Natural killer cell (primary cell): ENCODE measurements at regions not wholly inside any gene's neighbourhood (a gene's known extent, or its start where the extent isn't known, plus 50 kb on each side); places are given as distances from the start of the nearest gene placed in this dataset.

ENCODE experiments used
- ATAC-seq, 3 donors: fragments of 150-1000 bp in 2 of 3; fragments of 200-7000 bp in 1 of 3; cut with Tn5 transposase; 1 replicate in 1 of 3; 2 replicates in 2 of 3; pipeline ENCODE4 v1.10.0; 2021; ENCODE audit warnings: mild to moderate bottlenecking in 2 of 3, moderate library complexity in 2 of 3
- DNase-seq, 2 donors: peaks; one replicate each; pipeline versions ENCODE4 v3.0.0 to v3.0.0-alpha.2; 2013 to 2021; ENCODE audit warnings: mixed read lengths in 1 of 2
- H3K27ac ChIP-seq: one replicate; pipeline ENCODE4 v1.5.1; 2013; ENCODE audit warnings: mild to moderate bottlenecking, low read length
- H3K27me3 ChIP-seq: one replicate; pipeline ENCODE4 v1.6.1; 2013; ENCODE audit warnings: low read length; ENCODE audit not compliant: control insufficient read depth, insufficient read depth
- H3K36me3 ChIP-seq: one replicate; pipeline ENCODE4 v1.6.1; 2013; ENCODE audit warnings: low read length; ENCODE audit not compliant: control insufficient read depth, insufficient read depth
- H3K4me1 ChIP-seq: one replicate; pipeline ENCODE4 v1.6.1; 2013; ENCODE audit warnings: low read length; ENCODE audit not compliant: control insufficient read depth, insufficient read depth
- H3K4me3 ChIP-seq: one replicate; pipeline ENCODE4 v1.5.1; 2013; ENCODE audit warnings: low read length
- H3K9me3 ChIP-seq: one replicate; pipeline ENCODE4 v1.6.1; 2013; ENCODE audit warnings: low read length; ENCODE audit not compliant: control insufficient read depth, insufficient read depth
- H3K27ac Mint-ChIP-seq, 2 donors: one replicate each; pipeline ENCODE4 v1.8.0; 2022; ENCODE audit warnings: mild to moderate bottlenecking in 2 of 2, mixed read lengths in 2 of 2, moderate library complexity in 1 of 2
- H3K27me3 Mint-ChIP-seq, 2 donors: one replicate each; pipeline ENCODE4 v1.8.0; 2022; ENCODE audit warnings: low read depth in 2 of 2, mixed read lengths in 2 of 2
- H3K36me3 Mint-ChIP-seq: one replicate; pipeline ENCODE4 v1.8.0; 2022; ENCODE audit warnings: mixed read lengths
- H3K4me1 Mint-ChIP-seq, 2 donors: one replicate each; pipeline ENCODE4 v1.8.0; 2022; ENCODE audit warnings: mixed read lengths in 2 of 2
- H3K4me3 Mint-ChIP-seq: one replicate; pipeline ENCODE4 v1.8.0; 2022; ENCODE audit warnings: mild to moderate bottlenecking, moderate library complexity, mixed read lengths
- H3K9me3 Mint-ChIP-seq, 2 donors: one replicate each; pipeline ENCODE4 v1.8.0; 2022; ENCODE audit warnings: mixed read lengths in 2 of 2
- WGBS: methylation state at CpG from one replicate; pipeline ENCODE4 v1.1.7; 2013; ENCODE audit warnings: missing lambda C conversion rate; ENCODE audit not compliant: insufficient coverage; 5-methylcytosine and 5-hydroxymethylcytosine counted together
- intact Hi-C: fragments of 100-400 bp; cut with micrococcal nuclease; formaldehyde crosslinking; loops from one replicate; pipeline ENCODE4 v1.14.2; 2022
- TF ChIP-seq, protein P1 (sequence below): fragments of 200-600 bp; IDR thresholded peaks from one replicate; pipeline ENCODE4 v1.8.0; 2022; ENCODE audit warnings: antibody characterized with exemption

DNA sequence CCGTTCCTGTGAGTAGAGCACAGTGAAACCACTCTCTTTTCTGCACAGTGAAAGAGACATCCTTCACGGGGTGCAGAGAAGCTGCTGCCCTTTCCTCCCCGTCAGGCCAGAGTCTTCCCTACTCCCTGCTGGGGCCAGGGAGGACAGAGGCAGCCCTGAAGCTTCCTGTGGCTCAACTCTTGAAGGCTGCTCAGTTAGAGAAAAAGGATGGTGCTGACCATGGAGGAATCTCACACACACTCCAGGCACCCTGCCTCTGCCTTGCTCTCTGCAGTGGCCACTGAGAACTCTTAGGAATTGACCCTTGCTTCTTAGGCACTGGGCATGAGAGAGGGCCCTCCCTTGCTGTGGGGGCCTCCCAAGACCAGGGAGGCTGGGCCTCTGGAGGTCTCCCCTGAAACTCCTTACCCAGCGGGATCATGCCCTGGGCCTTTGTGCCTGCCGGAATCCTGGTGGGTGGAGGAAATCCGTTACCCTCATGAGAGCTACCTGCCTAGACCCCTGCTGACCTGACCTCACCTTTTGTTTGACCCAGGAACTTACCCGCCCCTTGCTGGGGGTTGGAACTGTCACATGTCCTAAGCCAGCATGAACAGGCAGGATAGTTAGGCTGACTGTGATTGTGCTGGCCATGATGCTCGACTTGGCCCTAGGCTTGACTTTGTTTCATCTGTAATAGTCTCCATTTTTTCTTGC, 65.0 kb upstream of the CD93 start:
- H3K4me1 Mint-ChIP-seq, result peaks cover 7 to 13% of the 10 kb centered on the region in 2 donors
- TF ChIP-seq, protein P1, sequence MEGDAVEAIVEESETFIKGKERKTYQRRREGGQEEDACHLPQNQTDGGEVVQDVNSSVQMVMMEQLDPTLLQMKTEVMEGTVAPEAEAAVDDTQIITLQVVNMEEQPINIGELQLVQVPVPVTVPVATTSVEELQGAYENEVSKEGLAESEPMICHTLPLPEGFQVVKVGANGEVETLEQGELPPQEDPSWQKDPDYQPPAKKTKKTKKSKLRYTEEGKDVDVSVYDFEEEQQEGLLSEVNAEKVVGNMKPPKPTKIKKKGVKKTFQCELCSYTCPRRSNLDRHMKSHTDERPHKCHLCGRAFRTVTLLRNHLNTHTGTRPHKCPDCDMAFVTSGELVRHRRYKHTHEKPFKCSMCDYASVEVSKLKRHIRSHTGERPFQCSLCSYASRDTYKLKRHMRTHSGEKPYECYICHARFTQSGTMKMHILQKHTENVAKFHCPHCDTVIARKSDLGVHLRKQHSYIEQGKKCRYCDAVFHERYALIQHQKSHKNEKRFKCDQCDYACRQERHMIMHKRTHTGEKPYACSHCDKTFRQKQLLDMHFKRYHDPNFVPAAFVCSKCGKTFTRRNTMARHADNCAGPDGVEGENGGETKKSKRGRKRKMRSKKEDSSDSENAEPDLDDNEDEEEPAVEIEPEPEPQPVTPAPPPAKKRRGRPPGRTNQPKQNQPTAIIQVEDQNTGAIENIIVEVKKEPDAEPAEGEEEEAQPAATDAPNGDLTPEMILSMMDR, result no peak
- DNase-seq (no peak), ATAC-seq (no peak)
- WGBS, result 57% methylated on average over 8 of the region's 8 CpGs
- H3K4me3 Mint-ChIP-seq, result no peak overlapping the region
- no peaks in the 10 kb centered on the region for H3K27me3 Mint-ChIP-seq
- Histone ChIP-seq H3K27ac (no peak overlapping the region), H3K27me3 (no peaks in the 10 kb centered on the region), H3K4me1 (peaks cover 12% of the 10 kb centered on the region), H3K36me3 (no peaks in the 10 kb centered on the region), H3K9me3 (no peaks in the 10 kb centered on the region), H3K4me3 (no peak overlapping the region)
- intact Hi-C loops, result no loop called here
- H3K27ac Mint-ChIP-seq, result no peak overlapping the region
- no peaks in the 10 kb centered on the region for H3K9me3 Mint-ChIP-seq
- H3K36me3 Mint-ChIP-seq, result no peaks in the 10 kb centered on the region

DNA sequence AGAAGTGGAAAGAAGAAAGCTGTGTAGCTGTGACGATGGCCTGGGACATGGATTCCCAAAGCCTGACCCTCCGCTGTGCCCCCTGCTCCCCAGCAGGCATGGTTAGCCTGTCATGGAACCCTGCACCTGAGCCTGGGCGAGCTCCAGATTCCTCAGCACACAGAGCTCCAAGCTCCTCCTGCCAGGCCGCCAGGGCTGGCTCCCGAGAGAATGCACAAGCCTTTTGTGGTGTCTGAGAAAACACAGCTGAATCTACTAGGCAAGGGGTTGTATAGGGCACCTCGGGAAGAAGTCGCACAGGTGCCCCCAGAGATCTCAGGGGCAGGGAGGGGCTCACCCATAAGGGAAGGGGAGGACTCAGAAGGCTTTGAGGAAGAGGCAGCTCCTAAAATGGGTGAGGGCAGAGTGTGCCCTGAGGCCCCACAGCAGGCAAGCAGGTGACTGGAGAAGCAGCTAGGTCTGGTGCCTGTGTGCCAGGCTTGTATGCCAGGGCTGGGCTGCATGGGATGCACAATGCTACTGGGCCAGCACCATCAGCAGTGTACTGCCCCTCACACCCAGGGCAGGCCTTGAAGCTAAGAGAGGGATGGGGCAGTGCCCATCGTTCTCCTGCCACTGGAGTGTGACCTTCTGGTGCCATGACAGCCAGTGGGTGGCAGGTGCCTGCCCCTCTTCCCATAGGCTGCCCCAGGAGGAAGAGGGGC, 64.3 kb upstream of the CD93 start:
- Mint-ChIP-seq H3K27ac (no peak overlapping the region), H3K27me3 (no peaks in the 10 kb centered on the region), H3K36me3 (no peaks in the 10 kb centered on the region), H3K4me1 (peaks cover 3 to 9% of the 10 kb centered on the region in 2 donors), H3K4me3 (no peak overlapping the region), H3K9me3 (no peaks in the 10 kb centered on the region)
- DNase-seq (no peak), ATAC-seq (no peak)
- H3K4me3 ChIP-seq, result no peak overlapping the region
- no peaks in the 10 kb centered on the region for H3K27me3 ChIP-seq
- H3K9me3 ChIP-seq, result no peaks in the 10 kb centered on the region
- WGBS, result 62% methylated on average over 8 of the region's 8 CpGs
- H3K4me1 ChIP-seq, result peaks cover 12% of the 10 kb centered on the region
- no peaks in the 10 kb centered on the region for H3K36me3 ChIP-seq
- H3K27ac ChIP-seq, result no peak overlapping the region
- TF ChIP-seq, protein P1, result no peak
- intact Hi-C loops, result no loop called here

DNA sequence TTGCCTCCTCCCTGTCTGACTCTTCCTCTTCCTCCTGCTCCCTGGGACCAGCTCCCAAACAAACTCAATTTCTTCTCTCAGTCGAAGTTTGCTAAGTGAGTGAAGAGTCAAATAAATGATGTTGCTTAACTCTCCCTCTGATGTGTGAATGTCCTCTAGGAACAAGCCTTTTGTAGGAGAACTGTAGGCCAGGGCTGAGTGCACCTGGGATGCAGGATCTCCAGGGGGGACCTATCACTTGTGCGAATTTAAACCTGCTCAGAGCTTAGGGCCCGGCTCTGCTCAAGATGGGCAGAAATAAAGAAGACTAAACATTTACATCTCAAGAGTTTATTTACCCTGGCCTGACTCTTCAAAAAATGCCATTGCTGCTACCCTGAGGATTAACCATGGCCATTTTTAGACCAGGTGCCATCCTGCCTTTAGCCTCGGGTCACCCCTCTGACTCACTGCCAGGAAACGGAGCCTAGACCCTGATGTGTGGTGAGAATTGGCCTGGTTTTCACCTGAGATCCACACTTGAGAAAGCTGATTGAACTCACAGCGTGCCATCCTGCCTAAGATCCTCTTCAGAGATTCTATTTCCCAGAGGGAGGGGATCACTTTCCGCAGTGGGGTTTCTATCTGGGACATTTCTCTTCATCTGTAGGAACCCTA, 63.6 kb upstream of the CD93 start:
- no peak for ATAC-seq
- intact Hi-C loops, result no loop called here

More for the DNA sequence above, 63.6 kb upstream of the CD93 start:
- H3K4me3 ChIP-seq, result no peak overlapping the region
- H3K36me3 Mint-ChIP-seq, result no peaks in the 10 kb centered on the region
- no peak overlapping the region for H3K4me3 Mint-ChIP-seq
- no peaks in the 10 kb centered on the region for H3K9me3 Mint-ChIP-seq
- H3K27me3 Mint-ChIP-seq, result no peaks in the 10 kb centered on the region
- no peaks in the 10 kb centered on the region for H3K9me3 ChIP-seq
- TF ChIP-seq, protein P1, result no peak
- H3K4me1 ChIP-seq, result peaks cover 10% of the 10 kb centered on the region
- no peaks in the 10 kb centered on the region for H3K36me3 ChIP-seq
- no peaks in the 10 kb centered on the region for H3K27me3 ChIP-seq
- no peak overlapping the region for H3K27ac Mint-ChIP-seq
- 77% methylated on average over 6 of the region's 7 CpGs for WGBS
- no peak overlapping the region for H3K27ac ChIP-seq
- DNase-seq, result no peak
- H3K4me1 Mint-ChIP-seq, result peaks cover 0 to 4% of the 10 kb centered on the region in 2 donors
